Gastroesophageal sphincter (tissue), 3 donors: ENCODE measurements at regions not wholly inside any gene's neighbourhood (a gene's known extent, or its start where the extent isn't known, plus 50 kb on each side); places are given as distances from the start of the nearest gene placed in this dataset.

Experiments
- CTCF ChIP-seq, 4 experiments: fragments of 200-600 bp in 2 of 4; fragments of 450-650 bp in 2 of 4; sonication (generic) in 1 of 4; IDR thresholded peaks; one replicate each; pipeline ENCODE4 v1.5.1; 2017 to 2019; ENCODE audit warnings: antibody characterized with exemption in 4 of 4, mild to moderate bottlenecking in 2 of 4, moderate library complexity in 2 of 4
- EP300 ChIP-seq: sonication (generic); formaldehyde crosslinking; IDR thresholded peaks from one replicate; pipeline ENCODE4 v1.6.1; 2017; ENCODE audit warnings: antibody characterized with exemption, mild to moderate bottlenecking
- POLR2A ChIP-seq, 2 donors: fragments of 450-650 bp; IDR thresholded peaks; one replicate each; pipeline ENCODE4 v1.6.1; 2017; ENCODE audit warnings: antibody characterized with exemption in 2 of 2, mild to moderate bottlenecking in 2 of 2, moderate library complexity in 1 of 2

GRCh38 chr4:181775298-181775697, 467.9 kb upstream of the TENM3 start:
- TF ChIP-seq POLR2A (IDR thresholded peaks at IDR 0.05) (no peak), CTCF (IDR thresholded peaks at IDR 0.05) (no peak), EP300 (no peak)
